ENCODE measurements at regions not wholly inside any gene's neighbourhood (a gene's known extent, or its start where the extent isn't known, plus 50 kb on each side); places are given as distances from the start of the nearest gene placed in this dataset.
"Not testable (repeated sequence)": the region's sequence is repeated elsewhere in the genome, so short reads cannot be mapped to it uniquely, and the experiment has no call there.

GRCh38 chr2:16090650-16091575 lies 150.6 kb downstream of the MYCN start:
- Mint-ChIP-seq H3K27me3 (no peaks in the 10 kb centered on the region), H3K27ac (no peak overlapping the region)

GRCh38 chr2:16089491-16089890 lies 149.1 kb downstream of the MYCN start:
- H3K4me1 Mint-ChIP-seq (ENCODE audit: unreplicated experiment), result peaks cover 26% of the 10 kb centered on the region
- not testable (repeated sequence) for H3K9me3 Mint-ChIP-seq, H3K27ac Mint-ChIP-seq

More at GRCh38 chr2:16090650-16091575, 150.6 kb downstream of the MYCN start:
- H3K9me3 Mint-ChIP-seq, result no peaks in the 10 kb centered on the region
- H3K4me3 Mint-ChIP-seq, result no peak overlapping the region
- DNase-seq (ENCODE audit: extremely low spot score, unreplicated experiment), result no peak
- H3K36me3 Mint-ChIP-seq, result no peaks in the 10 kb centered on the region
- peaks cover 23% of the 10 kb centered on the region for H3K4me1 Mint-ChIP-seq (ENCODE audit: unreplicated experiment)
- no peak for TF ChIP-seq CTCF (conservative IDR thresholded peaks at IDR 0.05)

GRCh38 chr2:16088802-16089112 lies 148.4 kb downstream of the MYCN start:
- H3K9me3 Mint-ChIP-seq, result no peaks in the 10 kb centered on the region
- no peak for DNase-seq (ENCODE audit: extremely low spot score, unreplicated experiment)
- no peaks in the 10 kb centered on the region for H3K27me3 Mint-ChIP-seq
- no peaks in the 10 kb centered on the region for H3K36me3 Mint-ChIP-seq
- H3K4me3 Mint-ChIP-seq, result no peak overlapping the region
- TF ChIP-seq CTCF (conservative IDR thresholded peaks at IDR 0.05), result no peak
- no peak overlapping the region for H3K27ac Mint-ChIP-seq
- peaks cover 25% of the 10 kb centered on the region for H3K4me1 Mint-ChIP-seq (ENCODE audit: unreplicated experiment)

More at GRCh38 chr2:16089491-16089890, 149.1 kb downstream of the MYCN start:
- not testable (repeated sequence) for DNase-seq (ENCODE audit: extremely low spot score, unreplicated experiment); H3K4me3 Mint-ChIP-seq; H3K27me3 Mint-ChIP-seq; H3K36me3 Mint-ChIP-seq

- Mint-ChIP-seq H3K4me3 (no peak overlapping the region), H3K9me3 (no peaks in the 10 kb centered on the region), H3K4me1 (ENCODE audit: unreplicated experiment) (peaks cover 22% of the 10 kb centered on the region), H3K27me3 (no peaks in the 10 kb centered on the region), H3K27ac (no peak overlapping the region), H3K36me3 (no peaks in the 10 kb centered on the region)
- DNase-seq (ENCODE audit: extremely low spot score, unreplicated experiment), result no peak
- TF ChIP-seq CTCF (conservative IDR thresholded peaks at IDR 0.05), result no peak
Observed at GRCh38 chr2:16088035-16088801, 147.9 kb downstream of the MYCN start.

- H3K9me3 Mint-ChIP-seq; H3K36me3 Mint-ChIP-seq; DNase-seq (ENCODE audit: extremely low spot score, unreplicated experiment); H3K27me3 Mint-ChIP-seq; H3K4me3 Mint-ChIP-seq; H3K27ac Mint-ChIP-seq: not testable (repeated sequence)
- peaks cover 18% of the 10 kb centered on the region for H3K4me1 Mint-ChIP-seq (ENCODE audit: unreplicated experiment)
Observed at GRCh38 chr2:16086136-16086535, 145.8 kb downstream of the MYCN start.

GRCh38 chr2:16085073-16085472 lies 144.7 kb downstream of the MYCN start:
- Mint-ChIP-seq H3K9me3 (no peaks in the 10 kb centered on the region), H3K4me1 (ENCODE audit: unreplicated experiment) (peaks cover 20% of the 10 kb centered on the region), H3K27me3 (no peaks in the 10 kb centered on the region), H3K36me3 (no peaks in the 10 kb centered on the region), H3K4me3 (no peak overlapping the region), H3K27ac (no peak overlapping the region)
- no peak for TF ChIP-seq CTCF (conservative IDR thresholded peaks at IDR 0.05)
- DNase-seq (ENCODE audit: extremely low spot score, unreplicated experiment), result no peak

All from type B pancreatic cell (in vitro differentiated cells).